ENCODE measurements at regions not wholly inside any gene's neighbourhood (a gene's known extent, or its start where the extent isn't known, plus 50 kb on each side); places are given as distances from the start of the nearest gene placed in this dataset.

DNA sequence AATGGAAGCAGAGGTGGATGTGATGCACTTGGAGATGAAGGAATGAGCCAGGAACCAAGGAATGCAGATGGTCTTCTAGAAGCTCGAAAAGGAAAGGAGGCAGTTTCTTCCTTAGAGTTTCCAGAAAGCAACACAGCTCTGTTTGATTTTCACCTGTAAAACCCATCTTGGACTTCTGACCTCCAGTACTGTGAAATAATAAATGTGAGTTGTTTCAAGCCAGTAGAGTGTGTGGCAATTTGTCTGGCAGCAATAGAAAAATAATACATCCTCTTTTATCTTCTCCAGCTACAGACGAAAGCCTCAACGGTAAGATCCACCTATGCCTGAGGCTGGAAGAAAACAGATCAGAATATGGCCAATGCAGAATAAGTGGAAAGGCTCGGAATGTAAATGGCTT lies 199.7 kb downstream of the HINT1 start:
- TF ChIP-seq, protein P1, sequence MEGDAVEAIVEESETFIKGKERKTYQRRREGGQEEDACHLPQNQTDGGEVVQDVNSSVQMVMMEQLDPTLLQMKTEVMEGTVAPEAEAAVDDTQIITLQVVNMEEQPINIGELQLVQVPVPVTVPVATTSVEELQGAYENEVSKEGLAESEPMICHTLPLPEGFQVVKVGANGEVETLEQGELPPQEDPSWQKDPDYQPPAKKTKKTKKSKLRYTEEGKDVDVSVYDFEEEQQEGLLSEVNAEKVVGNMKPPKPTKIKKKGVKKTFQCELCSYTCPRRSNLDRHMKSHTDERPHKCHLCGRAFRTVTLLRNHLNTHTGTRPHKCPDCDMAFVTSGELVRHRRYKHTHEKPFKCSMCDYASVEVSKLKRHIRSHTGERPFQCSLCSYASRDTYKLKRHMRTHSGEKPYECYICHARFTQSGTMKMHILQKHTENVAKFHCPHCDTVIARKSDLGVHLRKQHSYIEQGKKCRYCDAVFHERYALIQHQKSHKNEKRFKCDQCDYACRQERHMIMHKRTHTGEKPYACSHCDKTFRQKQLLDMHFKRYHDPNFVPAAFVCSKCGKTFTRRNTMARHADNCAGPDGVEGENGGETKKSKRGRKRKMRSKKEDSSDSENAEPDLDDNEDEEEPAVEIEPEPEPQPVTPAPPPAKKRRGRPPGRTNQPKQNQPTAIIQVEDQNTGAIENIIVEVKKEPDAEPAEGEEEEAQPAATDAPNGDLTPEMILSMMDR (IDR thresholded peaks at IDR 0.05; ENCODE audit: low read depth, low read length, missing control alignments) = no peak
- no peak for DNase-seq (ENCODE audit: low read depth)
- in situ Hi-C loops (cut with HindIII; ENCODE audit: low sequenced_read_pairs) = no loop called here
- no peak overlapping the region for H3K4me3 ChIP-seq (ENCODE audit: low read depth, low read length)

DNA sequence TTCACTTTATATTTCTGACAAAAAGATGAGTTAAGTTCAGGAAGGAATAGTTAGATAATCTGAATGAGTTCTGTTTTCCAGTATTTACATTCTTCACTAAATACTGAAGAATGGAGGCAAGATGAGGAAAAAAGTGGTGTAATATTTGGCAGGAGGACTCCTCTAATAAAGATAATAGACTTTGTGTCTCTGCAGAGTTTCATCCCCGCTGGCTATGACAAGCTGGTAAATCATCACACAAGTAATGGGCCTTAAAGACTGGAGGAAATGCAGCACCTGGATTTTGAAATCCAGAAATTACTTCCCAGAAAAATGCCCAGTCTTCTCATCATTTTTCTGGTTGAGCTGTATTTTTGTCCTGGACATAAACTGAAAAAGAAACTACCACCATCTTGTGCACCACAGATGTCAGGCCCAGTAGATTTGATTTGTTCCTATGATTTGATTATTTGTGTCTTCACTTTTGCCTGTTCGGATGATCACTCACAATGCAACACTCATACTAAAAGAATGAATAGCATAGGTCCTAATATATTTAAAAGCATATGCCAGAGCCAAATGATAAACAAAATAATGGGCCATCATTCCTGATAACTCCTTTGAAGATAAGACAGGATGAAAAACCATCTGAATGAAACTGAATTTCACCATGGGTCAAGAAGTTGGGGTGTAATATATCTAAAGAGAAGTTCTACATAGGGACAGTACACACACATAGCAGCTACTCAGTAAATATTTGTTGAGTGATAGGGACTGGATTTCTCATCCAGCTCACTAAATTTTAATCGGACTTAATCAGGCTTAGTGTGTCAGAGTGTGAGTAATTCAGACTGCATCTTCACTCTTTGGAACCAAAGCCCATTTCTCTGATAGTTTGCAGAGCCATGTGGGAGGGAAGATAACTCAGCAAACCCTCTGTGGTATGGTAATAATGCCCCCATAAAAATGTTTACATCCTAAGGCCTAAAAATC lies 200.5 kb downstream of the HINT1 start:
- H3K4me3 ChIP-seq (ENCODE audit: low read depth, low read length) = no peak overlapping the region
- TF ChIP-seq, protein P1 (IDR thresholded peaks at IDR 0.05; ENCODE audit: low read depth, low read length, missing control alignments) = no peak
- DNase-seq (ENCODE audit: low read depth) = no peak
- in situ Hi-C loops (cut with HindIII; ENCODE audit: low sequenced_read_pairs) = no loop called here

- in situ Hi-C loops (cut with HindIII; ENCODE audit: low sequenced_read_pairs) = no loop called here
- no peak for DNase-seq (ENCODE audit: low read depth)
- H3K4me3 ChIP-seq (ENCODE audit: low read depth, low read length) = no peak overlapping the region
- TF ChIP-seq, protein P1 (IDR thresholded peaks at IDR 0.05; ENCODE audit: low read depth, low read length, missing control alignments) = no peak
Measured at GRCh38 chr5:130963798-130964197, 201.3 kb downstream of the HINT1 start.

GRCh38 chr5:130957151-130957550 lies 207.9 kb downstream of the HINT1 start:
- DNase-seq (ENCODE audit: low read depth) = no peak
- H3K4me3 ChIP-seq (ENCODE audit: low read depth, low read length) = no peak overlapping the region
- TF ChIP-seq, protein P1 (IDR thresholded peaks at IDR 0.05; ENCODE audit: low read depth, low read length, missing control alignments) = no peak
- in situ Hi-C loops (cut with HindIII; ENCODE audit: low sequenced_read_pairs) = no loop called here

GRCh38 chr5:130955041-130955440 lies 210.0 kb downstream of the HINT1 start:
- in situ Hi-C loops (cut with HindIII; ENCODE audit: low sequenced_read_pairs) = no loop called here
- TF ChIP-seq, protein P1 (IDR thresholded peaks at IDR 0.05; ENCODE audit: low read depth, low read length, missing control alignments) = no peak
- H3K4me3 ChIP-seq (ENCODE audit: low read depth, low read length) = no peak overlapping the region
- DNase-seq (ENCODE audit: low read depth) = no peak

- H3K4me3 ChIP-seq (ENCODE audit: low read depth, low read length) = no peak overlapping the region
- TF ChIP-seq, protein P1 (IDR thresholded peaks at IDR 0.05; ENCODE audit: low read depth, low read length, missing control alignments) = no peak
- in situ Hi-C loops (cut with HindIII; ENCODE audit: low sequenced_read_pairs) = no loop called here
- DNase-seq (ENCODE audit: low read depth) = no peak
Measured at GRCh38 chr5:130954336-130954735, 210.7 kb downstream of the HINT1 start.
